Fibroblast of lung (primary cell): ENCODE measurements at regions not wholly inside any gene's neighbourhood (a gene's known extent, or its start where the extent isn't known, plus 50 kb on each side); places are given as distances from the start of the nearest gene placed in this dataset.

ENCODE experiments used
- DNase-seq, 2 donors: peaks; one replicate each; pipeline versions ENCODE4 v3.0.0 to v3.0.0-alpha.2; 2010; ENCODE audit warnings: low read depth in 2 of 2
- H2AFZ ChIP-seq: 2 replicates; pipeline ENCODE4 v1.5.1; 2012; ENCODE audit warnings: low read length, control low read depth, inconsistent platforms
- H3K27ac ChIP-seq: 2 replicates; pipeline ENCODE4 v1.5.1; 2011; ENCODE audit warnings: low read length, control low read depth; ENCODE audit not compliant: insufficient read depth
- H3K27me3 ChIP-seq: 2 replicates; pipeline ENCODE4 v1.5.1; 2011; ENCODE audit warnings: mild to moderate bottlenecking, low read length; ENCODE audit not compliant: control insufficient read depth, insufficient read depth
- H3K36me3 ChIP-seq: 2 replicates; pipeline ENCODE4 v1.5.1; 2011; ENCODE audit warnings: low read length; ENCODE audit not compliant: control insufficient read depth, insufficient read depth
- H3K4me1 ChIP-seq: 2 replicates; pipeline ENCODE4 v1.5.1; 2011; ENCODE audit warnings: low read length; ENCODE audit not compliant: control insufficient read depth, insufficient read depth; ENCODE audit errors: extremely low read depth
- H3K4me2 ChIP-seq: 2 replicates; pipeline ENCODE4 v1.5.1; 2011; ENCODE audit warnings: low read length, control low read depth; ENCODE audit not compliant: insufficient read depth; ENCODE audit errors: extremely low read depth
- H3K4me3 ChIP-seq, 4 experiments: fragments of 200-600 bp in 1 of 4; sonication (generic) in 1 of 4; replicated peaks in 1 of 4; 2 replicates each; pipeline ENCODE4 v1.5.1; 2011 to 2016; ENCODE audit warnings: low read length in 4 of 4, low read depth in 3 of 4, mild to moderate bottlenecking in 3 of 4, control low read depth in 2 of 4, inconsistent platforms in 1 of 4, mixed read lengths in 1 of 4; ENCODE audit not compliant: insufficient read depth in 1 of 4; ENCODE audit errors: control extremely low read depth in 1 of 4
- H3K79me2 ChIP-seq: 2 replicates; pipeline ENCODE4 v1.5.1; 2012; ENCODE audit warnings: mild to moderate bottlenecking, low read length, inconsistent platforms; ENCODE audit not compliant: control insufficient read depth, insufficient read depth
- H3K9ac ChIP-seq: 2 replicates; pipeline ENCODE4 v1.5.1; 2011; ENCODE audit warnings: mild to moderate bottlenecking, low read length, control low read depth; ENCODE audit not compliant: insufficient read depth
- H3K9me3 ChIP-seq: 2 replicates; pipeline ENCODE4 v1.5.1; 2012; ENCODE audit warnings: low read depth, low read length; ENCODE audit not compliant: control insufficient read depth, insufficient read depth
- H4K20me1 ChIP-seq: 2 replicates; pipeline ENCODE4 v1.5.1; 2011; ENCODE audit warnings: low read length; ENCODE audit not compliant: control insufficient read depth, insufficient read depth; ENCODE audit errors: extremely low read depth
- EZH2 ChIP-seq: IDR thresholded peaks from 2 replicates; pipeline ENCODE4 v1.5.1; 2012; ENCODE audit warnings: low read length, control low read depth, mild to moderate bottlenecking; ENCODE audit errors: missing control alignments
- TF ChIP-seq, protein P1 (sequence below), 2 donors: IDR thresholded peaks in 1 of 2; conservative IDR thresholded peaks in 1 of 2; 1 replicate in 1 of 2; 2 replicates in 1 of 2; pipeline ENCODE4 v1.5.1; 2011 to 2012; ENCODE audit warnings: low read length in 2 of 2, control low read depth in 1 of 2, inconsistent platforms in 1 of 2, low read depth in 1 of 2, mild to moderate bottlenecking in 1 of 2

DNA sequence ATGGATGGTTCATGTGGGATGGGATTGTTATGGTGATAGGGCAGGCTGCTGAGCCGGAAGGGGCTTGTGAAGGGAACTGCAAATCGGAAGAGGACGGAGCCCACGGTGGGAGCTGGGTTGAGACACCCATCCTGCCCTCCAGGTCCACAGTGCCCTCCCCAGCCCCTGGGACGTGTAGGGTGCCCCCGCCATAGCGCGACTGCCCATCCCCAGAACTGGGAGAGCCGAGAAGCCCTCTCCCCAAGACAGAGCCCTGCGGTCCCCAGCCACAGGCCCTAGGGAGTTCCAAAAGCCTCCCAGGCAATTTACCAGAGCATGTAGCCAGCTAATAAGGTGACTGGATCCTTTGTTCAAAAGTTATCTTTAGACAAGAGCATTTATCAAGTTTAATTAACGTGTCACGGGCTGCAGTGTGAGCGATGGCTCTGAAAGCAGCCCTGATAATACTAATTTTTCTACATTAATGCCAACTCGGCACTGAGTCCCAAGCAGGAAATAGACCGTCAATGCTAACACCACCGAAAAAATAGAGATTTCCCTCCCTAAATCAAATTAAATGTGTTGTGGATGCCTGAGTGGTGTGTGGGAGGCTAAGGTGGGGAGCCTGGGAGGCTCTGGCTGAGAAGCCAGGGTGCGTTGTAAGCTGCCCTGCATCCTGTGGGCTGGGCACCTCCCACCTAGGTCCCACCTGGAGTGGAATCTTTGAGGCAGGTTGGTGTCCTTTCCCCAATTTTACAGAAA is 76.8 kb upstream of the RTL6 start:
- peak in 1 of 2 donors; percentile 11 for DNase-seq
- Histone ChIP-seq H2AFZ (no peak overlapping the region), H4K20me1 (no peaks in the 10 kb centered on the region), H3K4me1 (no peaks in the 10 kb centered on the region), H3K4me2 (no peak overlapping the region), H3K36me3 (no peaks in the 10 kb centered on the region), H3K4me3 (no peak overlapping the region), H3K27me3 (peaks cover 12% of the 10 kb centered on the region), H3K9me3 (no peaks in the 10 kb centered on the region), H3K9ac (no peak overlapping the region), H3K27ac (no peak overlapping the region), H3K79me2 (no peaks in the 10 kb centered on the region)
- TF ChIP-seq EZH2 = no peak
- TF ChIP-seq, protein P1, sequence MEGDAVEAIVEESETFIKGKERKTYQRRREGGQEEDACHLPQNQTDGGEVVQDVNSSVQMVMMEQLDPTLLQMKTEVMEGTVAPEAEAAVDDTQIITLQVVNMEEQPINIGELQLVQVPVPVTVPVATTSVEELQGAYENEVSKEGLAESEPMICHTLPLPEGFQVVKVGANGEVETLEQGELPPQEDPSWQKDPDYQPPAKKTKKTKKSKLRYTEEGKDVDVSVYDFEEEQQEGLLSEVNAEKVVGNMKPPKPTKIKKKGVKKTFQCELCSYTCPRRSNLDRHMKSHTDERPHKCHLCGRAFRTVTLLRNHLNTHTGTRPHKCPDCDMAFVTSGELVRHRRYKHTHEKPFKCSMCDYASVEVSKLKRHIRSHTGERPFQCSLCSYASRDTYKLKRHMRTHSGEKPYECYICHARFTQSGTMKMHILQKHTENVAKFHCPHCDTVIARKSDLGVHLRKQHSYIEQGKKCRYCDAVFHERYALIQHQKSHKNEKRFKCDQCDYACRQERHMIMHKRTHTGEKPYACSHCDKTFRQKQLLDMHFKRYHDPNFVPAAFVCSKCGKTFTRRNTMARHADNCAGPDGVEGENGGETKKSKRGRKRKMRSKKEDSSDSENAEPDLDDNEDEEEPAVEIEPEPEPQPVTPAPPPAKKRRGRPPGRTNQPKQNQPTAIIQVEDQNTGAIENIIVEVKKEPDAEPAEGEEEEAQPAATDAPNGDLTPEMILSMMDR (conservative IDR thresholded peaks at IDR 0.05 in 1 of 2, IDR thresholded peaks at IDR 0.05 in 1 of 2; ENCODE audit: low read depth in 1 of 2, low read length in 2 of 2) = no peak

DNA sequence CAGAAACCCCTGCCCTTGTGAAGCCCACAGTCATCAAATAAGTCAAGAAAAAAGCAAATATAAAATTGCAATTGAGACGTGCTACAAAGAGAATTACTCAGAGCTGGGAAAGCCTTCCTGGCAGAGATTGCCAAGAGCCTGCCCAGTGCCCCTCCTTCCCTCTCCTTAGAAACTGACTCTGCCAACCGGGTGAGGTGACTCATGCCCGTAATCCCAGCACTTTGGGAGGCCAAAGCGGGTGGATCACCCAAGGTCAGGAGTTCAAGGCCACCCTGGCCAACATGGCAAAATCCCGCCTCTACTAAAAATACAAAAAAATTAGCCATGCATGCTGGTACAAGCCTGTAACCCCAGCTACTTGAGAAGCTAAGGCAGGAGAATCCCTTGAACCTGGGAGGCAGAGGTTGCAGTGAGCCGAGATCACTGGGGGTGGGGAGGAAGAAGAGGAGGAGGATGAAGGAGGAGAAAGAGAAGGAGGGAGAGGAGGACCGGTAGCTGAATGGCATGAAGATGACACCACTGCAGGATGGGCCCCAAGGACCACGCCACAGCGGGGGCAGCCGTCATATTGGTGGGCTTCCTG is 76.1 kb upstream of the RTL6 start:
- Histone ChIP-seq H3K9ac (no peak overlapping the region), H3K4me3 (no peak overlapping the region), H3K4me2 (no peak overlapping the region), H3K79me2 (no peaks in the 10 kb centered on the region), H4K20me1 (no peaks in the 10 kb centered on the region), H3K27me3 (peaks cover 12% of the 10 kb centered on the region), H3K9me3 (no peaks in the 10 kb centered on the region), H2AFZ (no peak overlapping the region), H3K4me1 (no peaks in the 10 kb centered on the region), H3K27ac (no peak overlapping the region), H3K36me3 (no peaks in the 10 kb centered on the region)
- peak; percentile 69 to 75 for DNase-seq
- TF ChIP-seq, protein P1 (conservative IDR thresholded peaks at IDR 0.05 in 1 of 2, IDR thresholded peaks at IDR 0.05 in 1 of 2; ENCODE audit: low read depth in 1 of 2, low read length in 2 of 2) = no peak

DNA sequence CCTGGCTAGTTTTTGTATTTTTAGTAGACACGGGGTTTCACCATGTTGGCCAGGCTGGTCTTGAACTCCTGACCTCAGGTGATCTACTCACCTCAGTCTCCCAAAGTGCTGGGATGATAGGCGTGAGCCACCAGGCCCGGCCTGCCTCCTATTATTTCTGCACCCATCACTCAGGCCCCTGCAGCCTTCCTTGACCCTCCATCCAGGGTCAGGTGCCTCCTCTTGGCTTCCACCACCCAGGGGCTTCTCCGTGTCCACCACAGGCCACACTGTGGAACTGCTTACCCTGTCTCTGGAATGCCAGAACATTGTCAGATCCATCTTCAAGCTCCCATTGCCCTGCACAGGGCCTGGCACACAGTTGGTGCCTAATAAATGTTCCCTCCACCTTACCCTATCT is 75.4 kb upstream of the RTL6 start:
- Histone ChIP-seq H3K4me2 (no peak overlapping the region), H3K79me2 (no peaks in the 10 kb centered on the region), H3K36me3 (no peaks in the 10 kb centered on the region), H3K4me3 (no peak overlapping the region), H3K9ac (no peak overlapping the region), H3K27ac (no peak overlapping the region), H4K20me1 (no peaks in the 10 kb centered on the region), H3K9me3 (no peaks in the 10 kb centered on the region), H3K4me1 (no peaks in the 10 kb centered on the region), H3K27me3 (peaks cover 12% of the 10 kb centered on the region), H2AFZ (no peak overlapping the region)
- no peak for DNase-seq
- TF ChIP-seq EZH2 = no peak
- TF ChIP-seq, protein P1 (conservative IDR thresholded peaks at IDR 0.05 in 1 of 2, IDR thresholded peaks at IDR 0.05 in 1 of 2; ENCODE audit: low read depth in 1 of 2, low read length in 2 of 2) = no peak
